GM12892 (cell line): ENCODE measurements at regions not wholly inside any gene's neighbourhood (a gene's known extent, or its start where the extent isn't known, plus 50 kb on each side); places are given as distances from the start of the nearest gene placed in this dataset.

Experiments
- POLR2A ChIP-seq: IDR thresholded peaks from 2 replicates; pipeline ENCODE4 v1.6.1; 2011; ENCODE audit warnings: low read depth, low read length, control low read depth
- POLR2AphosphoS5 ChIP-seq: IDR thresholded peaks from 2 replicates; pipeline ENCODE4 v1.6.1; 2011; ENCODE audit warnings: low read depth, low read length, control low read depth

- no peak for TF ChIP-seq POLR2AphosphoS5
- TF ChIP-seq POLR2A: no peak
Observed at GRCh38 chr1:14106126-14106525, 406.1 kb downstream of the PRDM2 start.
